ENCODE measurements at regions not wholly inside any gene's neighbourhood (a gene's known extent, or its start where the extent isn't known, plus 50 kb on each side); places are given as distances from the start of the nearest gene placed in this dataset.

GRCh38 chr3:18538463-18539230, 113.5 kb upstream of the SATB1 start:
- TF ChIP-seq CTCF (conservative IDR thresholded peaks at IDR 0.05; ENCODE audit: low read depth, low read length) (no peak), EZH2 (IDR thresholded peaks at IDR 0.05; ENCODE audit: borderline replicate concordance, low read depth, low read length, poor library complexity, severe bottlenecking) (no peak)
